DMS114 treated with DMSO at 0.1 percent for 48 hours (cell line): ENCODE measurements at regions not wholly inside any gene's neighbourhood (a gene's known extent, or its start where the extent isn't known, plus 50 kb on each side); places are given as distances from the start of the nearest gene placed in this dataset.
"Not testable (repeated sequence)": the region's sequence is repeated elsewhere in the genome, so short reads cannot be mapped to it uniquely, and the experiment has no call there.

Source experiments
- DNase-seq: peaks from one replicate; lab custom pipeline; 2025; ENCODE audit not compliant: unreplicated experiment; lab: John Stamatoyannopoulos, UW

GRCh38 chr20:4441871-4442270 lies 192.8 kb upstream of the ADRA1D start:
- no peak for DNase-seq

DNA sequence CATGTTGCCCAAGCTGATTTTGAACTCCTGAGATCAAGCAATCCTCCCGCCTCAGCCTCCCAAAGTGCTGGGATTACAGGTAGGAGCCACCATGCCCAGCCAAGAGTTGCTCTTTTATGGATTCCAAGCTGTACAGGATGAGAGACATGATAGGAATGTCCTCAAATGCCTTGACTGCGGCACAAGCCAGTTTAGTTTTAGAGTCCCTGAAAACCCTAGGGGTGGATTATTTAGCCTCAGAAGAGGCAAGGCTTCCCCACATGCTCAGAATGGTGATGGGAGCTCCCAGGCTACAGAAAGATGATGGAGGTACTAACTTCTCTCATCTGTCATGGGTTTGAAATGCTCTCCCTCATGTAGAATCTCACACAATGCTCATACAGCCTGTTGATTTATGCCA lies 192.1 kb upstream of the ADRA1D start:
- DNase-seq = no peak

DNA sequence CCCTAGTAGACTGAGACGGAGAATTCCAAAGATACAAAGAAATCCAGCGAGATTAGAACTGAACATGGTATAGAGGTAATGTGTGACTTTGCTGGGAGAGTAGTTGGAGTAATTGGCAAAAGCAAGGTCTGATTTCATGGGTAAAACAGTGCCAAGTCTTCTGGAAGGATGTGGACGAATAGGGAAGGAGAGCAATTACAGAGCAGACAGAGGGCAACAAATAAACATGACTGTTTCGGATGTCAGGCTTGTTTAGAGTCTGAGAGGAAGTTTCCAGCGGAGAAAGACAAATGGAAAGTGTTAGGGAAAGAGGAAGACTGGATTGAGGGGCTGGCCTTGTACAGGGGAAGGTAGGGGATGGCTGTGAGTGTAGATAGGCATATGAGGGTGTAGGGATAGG lies 190.4 kb upstream of the ADRA1D start:
- DNase-seq = no peak

GRCh38 chr20:4437131-4437530 lies 188.0 kb upstream of the ADRA1D start:
- no peak for DNase-seq

DNA sequence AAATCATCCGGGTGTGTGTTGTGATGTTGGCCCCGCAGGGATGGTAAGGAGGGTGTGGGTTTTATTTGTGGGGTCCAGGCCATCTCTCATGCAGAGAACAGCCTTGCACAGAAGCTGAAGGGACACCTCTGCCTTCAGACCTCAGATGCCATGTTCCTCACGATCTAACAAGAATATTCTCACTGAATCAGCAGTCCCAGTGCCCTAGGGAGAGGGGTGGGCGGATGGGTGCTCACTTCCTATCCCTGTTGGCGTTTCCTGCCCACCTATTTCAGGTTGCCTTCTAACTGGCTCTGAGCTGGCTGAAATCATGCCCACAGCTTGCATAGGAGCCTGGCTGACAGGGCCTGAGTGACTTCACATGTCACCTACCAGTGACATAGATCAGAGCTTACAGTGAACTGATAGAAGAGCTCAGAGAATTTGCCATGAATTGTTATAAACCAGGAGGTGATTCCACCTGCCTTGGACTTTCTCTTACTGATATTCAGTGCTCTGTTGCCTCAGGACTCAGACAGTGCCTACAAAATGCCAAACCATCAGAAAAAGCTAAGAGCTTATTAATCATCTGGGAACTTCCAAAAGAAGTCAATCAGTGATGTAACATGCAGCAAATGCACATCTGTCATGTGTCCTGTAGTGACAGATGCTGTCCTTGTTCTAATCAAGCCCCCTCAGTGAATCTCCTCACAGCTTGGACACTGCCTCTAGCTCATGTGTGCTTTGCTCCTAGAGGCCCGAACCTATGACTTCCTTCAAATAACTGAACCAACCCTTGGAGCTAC lies 186.8 kb upstream of the ADRA1D start:
- no peak for DNase-seq

GRCh38 chr20:4435225-4435624 lies 186.1 kb upstream of the ADRA1D start:
- DNase-seq = no peak

DNA sequence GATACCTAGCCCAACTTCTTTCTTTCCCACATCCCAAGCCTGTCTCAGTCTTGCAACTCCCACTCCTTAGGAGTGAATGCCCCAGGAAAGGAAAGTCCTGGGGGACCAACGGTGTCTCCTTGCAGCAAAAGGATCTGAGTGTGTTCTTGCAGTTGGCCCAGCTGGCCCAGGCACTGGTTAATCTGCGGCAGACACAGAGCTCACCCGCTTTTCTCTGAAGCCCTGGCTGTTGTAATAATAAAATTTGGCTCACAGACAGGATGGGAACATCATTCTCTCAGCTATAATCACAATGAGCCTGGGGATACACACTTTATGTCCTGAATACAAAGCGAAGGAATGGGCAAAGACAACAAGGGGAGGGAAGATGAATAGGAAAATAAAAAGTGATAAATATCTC lies 185.6 kb upstream of the ADRA1D start:
- DNase-seq = no peak

- DNase-seq = no peak
These were observed 182.4 kb upstream of the ADRA1D start for GRCh38 chr20:4431446-4431845.

DNA sequence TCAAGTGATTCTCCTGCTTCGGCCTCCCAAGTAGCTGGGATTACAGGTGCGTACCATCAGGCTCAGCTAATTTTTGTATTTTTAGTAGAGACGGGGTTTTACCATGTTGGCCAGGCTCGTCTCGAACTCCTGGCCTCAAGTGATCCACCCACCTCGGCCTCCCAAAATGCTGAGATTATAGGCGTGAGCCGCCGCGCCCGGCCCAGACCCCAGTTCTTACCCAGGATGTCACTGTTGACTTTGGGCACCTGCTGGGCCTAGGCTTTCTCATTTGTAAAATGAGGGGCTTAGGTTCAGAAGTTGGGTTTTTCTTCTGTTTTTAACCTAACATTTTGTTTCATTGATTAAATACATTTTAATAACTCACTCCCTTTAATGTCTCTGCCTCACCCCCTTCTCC lies 181.7 kb upstream of the ADRA1D start:
- DNase-seq = not testable (repeated sequence)

DNA sequence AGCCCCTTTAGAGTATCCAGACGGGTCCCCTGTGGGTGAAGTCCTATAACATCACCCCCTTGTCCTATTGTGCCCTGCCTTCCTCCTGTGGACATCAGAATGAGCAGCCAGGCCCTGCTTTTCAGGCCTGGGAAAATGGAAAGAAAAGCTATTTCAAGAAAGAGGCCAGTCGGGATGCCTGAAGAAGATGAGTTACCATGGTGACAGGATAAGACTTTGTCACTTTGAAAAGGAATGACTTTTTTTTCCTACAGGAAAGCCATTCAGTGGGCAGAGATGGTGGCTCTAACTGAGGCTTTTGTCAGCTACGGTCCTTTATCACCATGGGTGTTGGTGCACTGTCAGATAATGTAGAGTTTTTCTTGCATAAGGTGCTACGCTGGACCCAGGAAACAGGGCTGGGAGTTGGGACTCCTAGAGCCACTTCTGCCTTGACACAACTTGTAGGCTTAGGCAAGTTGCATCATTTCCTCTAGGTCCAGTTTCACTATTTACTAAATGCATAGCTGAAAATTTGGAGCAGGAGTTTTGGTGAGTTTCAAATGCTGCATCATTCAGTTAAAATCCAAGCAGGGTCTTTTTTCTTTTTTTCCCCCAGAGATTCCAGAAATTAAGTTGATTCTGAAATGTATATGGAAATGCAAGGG lies 179.0 kb upstream of the ADRA1D start:
- no peak for DNase-seq

DNA sequence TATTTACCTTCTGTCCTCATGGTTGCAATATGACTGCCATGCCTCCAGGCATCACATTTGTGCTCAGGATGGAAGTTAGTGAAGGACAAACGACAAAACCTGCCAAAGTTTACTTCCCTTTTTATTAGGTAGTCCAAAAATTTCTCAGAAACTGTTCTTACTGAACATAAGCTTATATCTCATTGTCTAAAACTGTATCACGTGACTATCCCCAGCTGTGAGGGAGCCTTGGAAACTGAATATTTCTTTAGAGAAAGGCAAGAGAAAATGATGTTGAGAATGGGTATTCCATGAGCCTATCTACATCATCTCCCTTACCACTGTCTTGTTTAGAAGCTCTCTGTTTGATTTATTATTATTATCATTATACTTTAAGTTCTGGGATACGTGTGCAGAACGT lies 169.1 kb upstream of the ADRA1D start:
- DNase-seq = no peak

- no peak for DNase-seq
These were observed 166.2 kb upstream of the ADRA1D start for GRCh38 chr20:4415281-4415680.

- DNase-seq = no peak
These were observed 164.4 kb upstream of the ADRA1D start for GRCh38 chr20:4413314-4414049.

GRCh38 chr20:4412216-4412615 lies 163.1 kb upstream of the ADRA1D start:
- DNase-seq = no peak

DNA sequence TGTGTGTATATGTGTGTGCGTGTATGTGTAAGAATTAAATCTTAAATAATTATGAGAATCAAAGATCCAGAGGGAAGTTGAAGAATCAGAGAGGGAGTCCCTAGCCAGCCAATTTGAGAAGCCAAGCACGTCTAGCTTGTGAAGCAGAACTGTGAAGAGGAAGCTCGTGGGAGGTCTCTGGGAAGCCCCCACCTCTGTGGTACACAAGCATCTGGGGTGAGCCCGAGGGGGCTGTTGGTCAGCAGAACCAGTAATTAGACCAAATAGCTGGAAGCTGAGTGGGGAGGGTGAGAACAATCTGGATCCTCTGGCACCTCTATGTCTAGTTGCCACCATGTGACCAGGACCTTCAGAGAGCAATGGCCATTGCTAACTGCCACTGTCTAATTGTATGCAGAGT lies 162.7 kb upstream of the ADRA1D start:
- DNase-seq = no peak

GRCh38 chr20:4406627-4407026 lies 157.5 kb upstream of the ADRA1D start:
- no peak for DNase-seq

- no peak for DNase-seq
These were observed 152.5 kb upstream of the ADRA1D start for GRCh38 chr20:4401601-4402000.

DNA sequence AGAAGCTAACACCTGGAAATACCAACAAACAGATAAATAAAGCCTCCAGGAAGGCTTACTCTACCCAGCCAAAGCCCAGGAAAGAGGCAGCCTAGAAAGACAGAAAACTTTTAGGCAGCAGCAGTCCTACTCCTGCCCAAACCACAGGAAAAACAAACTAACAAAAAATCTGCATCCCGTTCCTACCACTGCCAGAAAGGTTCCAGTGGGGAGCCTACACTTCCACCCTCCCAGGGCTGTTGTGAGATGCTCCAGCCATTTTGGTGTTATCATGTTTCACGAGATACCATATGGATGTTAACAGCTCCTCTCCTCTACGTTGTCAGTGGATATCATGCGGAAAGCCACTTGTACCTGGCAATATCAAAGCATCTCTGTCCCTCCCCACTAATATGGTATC lies 135.9 kb upstream of the ADRA1D start:
- DNase-seq = no peak

DNA sequence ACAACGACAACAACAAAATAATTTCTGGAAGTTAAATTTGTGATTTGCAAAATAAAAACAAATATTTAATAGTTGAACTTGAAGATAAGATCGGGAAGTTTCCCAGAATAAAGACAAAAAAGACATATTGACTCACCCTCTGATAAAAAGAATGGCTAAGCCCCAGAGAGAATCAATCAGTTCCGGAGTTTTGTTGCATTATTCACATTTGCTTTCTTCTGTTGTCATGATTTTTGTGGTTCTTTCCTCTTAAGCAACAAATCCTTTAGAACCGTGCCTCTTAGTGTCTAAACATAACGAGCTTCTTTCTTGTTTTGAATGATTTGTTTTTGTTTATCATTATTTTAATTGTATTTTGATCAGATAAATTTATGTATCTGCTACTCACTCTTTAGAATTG lies 134.9 kb upstream of the ADRA1D start:
- no peak for DNase-seq

GRCh38 chr20:4375881-4376280 lies 126.8 kb upstream of the ADRA1D start:
- no peak for DNase-seq

GRCh38 chr20:4373454-4373853 lies 124.4 kb upstream of the ADRA1D start:
- no peak for DNase-seq

- no peak for DNase-seq
These were observed 122.7 kb upstream of the ADRA1D start for GRCh38 chr20:4371623-4372251.
